HepG2 (cell line): ENCODE measurements at regions not wholly inside any gene's neighbourhood (a gene's known extent, or its start where the extent isn't known, plus 50 kb on each side); places are given as distances from the start of the nearest gene placed in this dataset.

ENCODE experiments used
- ARHGAP35 ChIP-seq: sonication (generic); formaldehyde crosslinking; IDR thresholded peaks from 2 replicates; pipeline ENCODE4 v1.9.0; 2022; ENCODE audit warnings: mild to moderate bottlenecking, inconsistent platforms, moderate library complexity, missing genetic modification reagents, borderline replicate concordance
- EP300 ChIP-seq, 3 experiments: sonication (generic) in 1 of 3; formaldehyde crosslinking in 1 of 3; IDR thresholded peaks; 2 replicates each; pipeline versions ENCODE4 v1.5.1 to v1.6.1; 2011 to 2020; ENCODE audit warnings: low read depth in 2 of 3, low read length in 2 of 3, borderline replicate concordance in 1 of 3, improper control_type of control experiment in 1 of 3, mild to moderate bottlenecking in 1 of 3, missing genetic modification reagents in 1 of 3, moderate library complexity in 1 of 3
- MTF2 ChIP-seq: sonication (generic); formaldehyde crosslinking; IDR thresholded peaks from 2 replicates; pipeline ENCODE4 v1.5.0; 2020; ENCODE audit warnings: missing genetic modification reagents, borderline replicate concordance
- NR2F1 ChIP-seq, 2 experiments: fragments of 450-650 bp in 1 of 2; formaldehyde crosslinking in 1 of 2; IDR thresholded peaks; 2 replicates each; pipeline versions ENCODE4 v1.5.0 to v1.6.1; 2016 to 2020; ENCODE audit warnings: mild to moderate bottlenecking in 1 of 2, missing compliant biosample characterization in 1 of 2, missing genetic modification reagents in 1 of 2, moderate library complexity in 1 of 2
- POLR2AphosphoS5 ChIP-seq: IDR thresholded peaks from 2 replicates; pipeline ENCODE4 v1.6.1; 2012; ENCODE audit warnings: low read depth, low read length
- SOX13 ChIP-seq, 3 experiments: fragments of 450-650 bp in 1 of 3; sonication (generic) in 1 of 3; formaldehyde crosslinking in 1 of 3; IDR thresholded peaks in 2 of 3; conservative IDR thresholded peaks in 1 of 3; 2 replicates each; pipeline versions ENCODE4 v1.5.0 to v1.6.1; 2016 to 2020; ENCODE audit warnings: antibody characterized with exemption in 1 of 3, mild to moderate bottlenecking in 1 of 3, missing compliant biosample characterization in 1 of 3, missing genetic modification reagents in 1 of 3, moderate library complexity in 1 of 3
- ZNF788 ChIP-seq: sonication (generic); formaldehyde crosslinking; IDR thresholded peaks from 2 replicates; pipeline ENCODE4 v1.5.0; 2020; ENCODE audit warnings: mild to moderate bottlenecking, missing genetic modification reagents, borderline replicate concordance
- TF ChIP-seq, protein P1 (sequence below): sonication (generic); formaldehyde crosslinking; IDR thresholded peaks from 2 replicates; pipeline ENCODE4 v1.4.0; 2020; ENCODE audit warnings: low read depth, mild to moderate bottlenecking, missing genetic modification reagents
- TF ChIP-seq, protein P2 (sequence below): sonication (generic); formaldehyde crosslinking; IDR thresholded peaks from 2 replicates; pipeline ENCODE4 v1.5.0; 2020; ENCODE audit warnings: mild to moderate bottlenecking, missing genetic modification reagents, moderate library complexity

DNA sequence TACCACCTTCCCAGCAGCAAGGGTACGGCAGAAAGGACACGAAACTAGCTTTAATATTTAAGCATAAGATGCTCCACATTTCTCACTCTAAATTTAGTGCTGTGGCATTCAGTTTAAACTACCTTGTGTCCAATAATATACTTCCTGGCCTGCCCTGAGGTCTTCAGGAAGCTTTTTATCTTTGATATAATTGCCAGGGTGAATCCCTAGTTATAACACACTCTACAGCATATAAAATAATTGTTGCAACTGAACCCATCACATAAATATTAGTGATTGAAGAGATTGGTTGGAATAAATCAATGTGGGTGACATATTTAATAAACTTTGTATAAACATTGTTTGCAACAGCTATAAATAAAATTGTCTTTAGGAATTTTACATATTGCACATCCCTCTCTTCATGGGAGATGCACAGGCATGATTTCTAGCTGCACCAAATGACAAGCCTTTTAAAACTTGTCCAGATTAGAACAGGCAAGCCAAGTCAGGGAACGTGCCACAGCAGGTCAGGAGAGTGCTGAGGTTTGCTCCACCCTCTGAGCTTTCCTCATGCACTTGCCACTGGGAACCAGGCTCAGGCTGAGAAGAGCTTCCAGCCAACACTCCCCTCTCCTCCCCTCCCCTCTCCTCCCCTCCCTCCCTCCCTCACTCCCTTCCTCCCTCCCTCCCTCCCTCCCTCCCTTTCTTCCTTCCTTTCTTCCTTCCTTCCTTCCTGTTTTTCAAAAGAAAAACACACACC, 623.2 kb upstream of the PKN2 start:
- TF ChIP-seq EP300 (IDR thresholded peaks at IDR 0.05; ENCODE audit: low read depth in 2 of 2, low read length in 2 of 2) (no peak), EP300 (CRISPR knock-in tag; IDR thresholded peaks at IDR 0.05; ENCODE audit: borderline replicate concordance) (no peak), POLR2AphosphoS5 (no peak), MTF2 (CRISPR knock-in tag) (no peak), ZNF788 (CRISPR knock-in tag) (no peak), NR2F1 (CRISPR knock-in tag; IDR thresholded peaks at IDR 0.05) (no peak), SOX13 (IDR thresholded peaks at IDR 0.05) (no peak), SOX13 (CRISPR knock-in tag; conservative IDR thresholded peaks at IDR 0.05 in 1 of 2, IDR thresholded peaks at IDR 0.05 in 1 of 2) (no peak), ARHGAP35 (CRISPR knock-in tag) (no peak)
- TF ChIP-seq, protein P1, sequence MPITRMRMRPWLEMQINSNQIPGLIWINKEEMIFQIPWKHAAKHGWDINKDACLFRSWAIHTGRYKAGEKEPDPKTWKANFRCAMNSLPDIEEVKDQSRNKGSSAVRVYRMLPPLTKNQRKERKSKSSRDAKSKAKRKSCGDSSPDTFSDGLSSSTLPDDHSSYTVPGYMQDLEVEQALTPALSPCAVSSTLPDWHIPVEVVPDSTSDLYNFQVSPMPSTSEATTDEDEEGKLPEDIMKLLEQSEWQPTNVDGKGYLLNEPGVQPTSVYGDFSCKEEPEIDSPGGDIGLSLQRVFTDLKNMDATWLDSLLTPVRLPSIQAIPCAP (CRISPR knock-in tag): no peak
- TF ChIP-seq, protein P2, sequence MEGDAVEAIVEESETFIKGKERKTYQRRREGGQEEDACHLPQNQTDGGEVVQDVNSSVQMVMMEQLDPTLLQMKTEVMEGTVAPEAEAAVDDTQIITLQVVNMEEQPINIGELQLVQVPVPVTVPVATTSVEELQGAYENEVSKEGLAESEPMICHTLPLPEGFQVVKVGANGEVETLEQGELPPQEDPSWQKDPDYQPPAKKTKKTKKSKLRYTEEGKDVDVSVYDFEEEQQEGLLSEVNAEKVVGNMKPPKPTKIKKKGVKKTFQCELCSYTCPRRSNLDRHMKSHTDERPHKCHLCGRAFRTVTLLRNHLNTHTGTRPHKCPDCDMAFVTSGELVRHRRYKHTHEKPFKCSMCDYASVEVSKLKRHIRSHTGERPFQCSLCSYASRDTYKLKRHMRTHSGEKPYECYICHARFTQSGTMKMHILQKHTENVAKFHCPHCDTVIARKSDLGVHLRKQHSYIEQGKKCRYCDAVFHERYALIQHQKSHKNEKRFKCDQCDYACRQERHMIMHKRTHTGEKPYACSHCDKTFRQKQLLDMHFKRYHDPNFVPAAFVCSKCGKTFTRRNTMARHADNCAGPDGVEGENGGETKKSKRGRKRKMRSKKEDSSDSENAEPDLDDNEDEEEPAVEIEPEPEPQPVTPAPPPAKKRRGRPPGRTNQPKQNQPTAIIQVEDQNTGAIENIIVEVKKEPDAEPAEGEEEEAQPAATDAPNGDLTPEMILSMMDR (CRISPR knock-in tag): no peak
